GM06990 (cell line): ENCODE measurements at regions not wholly inside any gene's neighbourhood (a gene's known extent, or its start where the extent isn't known, plus 50 kb on each side); places are given as distances from the start of the nearest gene placed in this dataset.
"Not testable (repeated sequence)": the region's sequence is repeated elsewhere in the genome, so short reads cannot be mapped to it uniquely, and the experiment has no call there.

Experiments
- DNase-seq: peaks from one replicate; pipeline ENCODE4 v3.0.0-alpha.2; 2011; ENCODE audit not compliant: insufficient read length; ENCODE audit errors: extremely low read depth
- H3K27me3 ChIP-seq: replicated peaks from 2 replicates; pipeline ENCODE4 v1.6.0; 2011; ENCODE audit warnings: low read length; ENCODE audit not compliant: control insufficient read depth, insufficient read depth
- H3K36me3 ChIP-seq: 2 replicates; pipeline ENCODE4 v1.5.1; 2011; ENCODE audit warnings: low read length; ENCODE audit not compliant: control insufficient read depth, insufficient read depth
- H3K4me3 ChIP-seq: replicated peaks from 2 replicates; pipeline ENCODE4 v1.5.1; 2011; ENCODE audit warnings: low read depth, mild to moderate bottlenecking, control low read depth, low read length
- TF ChIP-seq, protein P1 (sequence below): IDR thresholded peaks from 2 replicates; pipeline ENCODE4 v1.5.1; 2011; ENCODE audit warnings: low read length, control low read depth, mild to moderate bottlenecking, inconsistent platforms; ENCODE audit not compliant: insufficient read depth, poor library complexity, severe bottlenecking

DNA sequence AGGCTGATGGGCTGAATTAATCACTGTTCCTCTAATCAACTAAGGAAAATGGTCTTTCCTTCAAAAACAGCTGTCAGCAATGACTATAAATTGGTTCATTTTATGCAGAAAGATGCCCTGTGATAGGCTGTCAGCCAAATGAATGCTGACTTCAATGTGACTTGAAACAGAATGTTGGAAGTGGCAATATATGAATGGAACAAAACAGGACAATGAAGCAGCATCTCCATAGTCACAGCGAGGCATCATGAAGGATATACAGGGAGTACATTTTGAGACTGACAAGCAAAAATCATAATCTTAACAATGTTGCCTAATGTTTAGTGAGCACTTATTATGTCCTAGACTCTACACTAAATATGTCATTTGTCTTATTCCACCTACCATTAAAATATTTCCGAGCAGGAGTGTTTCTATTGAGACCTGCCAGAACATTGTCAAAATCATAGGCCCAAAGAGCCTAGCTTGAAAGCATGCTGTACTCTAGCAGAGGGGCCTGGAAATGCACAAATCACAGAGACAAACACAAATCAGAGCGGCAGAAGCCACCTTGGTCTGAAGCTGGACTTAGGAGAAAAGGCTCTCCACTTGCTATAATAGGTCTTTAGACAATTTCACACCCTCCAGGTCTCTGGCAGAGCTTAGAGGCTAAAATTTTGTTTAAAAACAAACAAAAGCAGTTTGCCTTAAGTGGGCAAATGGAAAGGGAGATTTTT, 63.3 kb downstream of the FAM50B start:
- no peak for DNase-seq
- H3K36me3 ChIP-seq = no peaks in the 10 kb centered on the region
- no peaks in the 10 kb centered on the region; the same call in 1 of the 2 replicates for H3K27me3 ChIP-seq
- no peak overlapping the region for H3K4me3 ChIP-seq
- TF ChIP-seq, protein P1, sequence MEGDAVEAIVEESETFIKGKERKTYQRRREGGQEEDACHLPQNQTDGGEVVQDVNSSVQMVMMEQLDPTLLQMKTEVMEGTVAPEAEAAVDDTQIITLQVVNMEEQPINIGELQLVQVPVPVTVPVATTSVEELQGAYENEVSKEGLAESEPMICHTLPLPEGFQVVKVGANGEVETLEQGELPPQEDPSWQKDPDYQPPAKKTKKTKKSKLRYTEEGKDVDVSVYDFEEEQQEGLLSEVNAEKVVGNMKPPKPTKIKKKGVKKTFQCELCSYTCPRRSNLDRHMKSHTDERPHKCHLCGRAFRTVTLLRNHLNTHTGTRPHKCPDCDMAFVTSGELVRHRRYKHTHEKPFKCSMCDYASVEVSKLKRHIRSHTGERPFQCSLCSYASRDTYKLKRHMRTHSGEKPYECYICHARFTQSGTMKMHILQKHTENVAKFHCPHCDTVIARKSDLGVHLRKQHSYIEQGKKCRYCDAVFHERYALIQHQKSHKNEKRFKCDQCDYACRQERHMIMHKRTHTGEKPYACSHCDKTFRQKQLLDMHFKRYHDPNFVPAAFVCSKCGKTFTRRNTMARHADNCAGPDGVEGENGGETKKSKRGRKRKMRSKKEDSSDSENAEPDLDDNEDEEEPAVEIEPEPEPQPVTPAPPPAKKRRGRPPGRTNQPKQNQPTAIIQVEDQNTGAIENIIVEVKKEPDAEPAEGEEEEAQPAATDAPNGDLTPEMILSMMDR = no peak

DNA sequence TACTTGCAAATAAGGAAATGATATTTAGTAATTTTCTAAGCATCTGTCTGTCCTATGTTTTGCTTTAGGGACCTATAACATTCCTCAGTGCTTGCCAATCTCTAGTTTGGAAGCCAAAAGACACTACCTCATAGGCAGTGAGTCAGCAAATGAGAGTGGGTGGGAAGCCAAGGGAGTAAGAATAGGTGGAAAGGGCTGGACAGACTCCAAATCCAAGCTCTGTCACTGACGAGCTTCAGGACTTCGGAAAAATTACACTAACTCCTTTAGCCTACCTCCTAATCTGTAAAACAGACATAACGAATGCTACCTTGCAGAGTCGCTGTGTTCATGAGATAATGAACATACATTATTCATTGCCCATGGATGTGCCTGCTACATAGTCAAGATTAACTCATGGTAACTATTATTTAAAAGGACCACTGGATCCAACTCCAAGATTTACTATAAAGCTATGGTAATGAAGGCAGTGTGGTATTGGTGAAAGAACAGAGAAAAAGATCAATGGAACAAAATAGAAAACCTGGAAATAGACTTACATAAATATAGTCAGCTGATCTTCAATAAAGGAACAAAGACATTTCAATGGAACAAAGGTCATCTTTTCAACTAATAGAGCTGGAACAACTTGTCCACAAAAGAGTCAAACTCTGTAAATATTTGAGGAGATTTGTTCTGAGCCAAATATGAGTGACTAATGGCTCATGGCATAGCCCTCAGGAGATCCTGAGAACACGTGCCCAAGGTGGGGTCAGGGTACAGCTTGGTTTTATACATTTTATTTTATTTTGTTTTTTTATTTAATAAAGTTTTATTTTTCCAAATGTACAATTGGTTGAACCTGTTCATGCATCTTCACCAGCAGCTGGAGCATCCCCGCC, 64.1 kb downstream of the FAM50B start:
- DNase-seq = no peak
- Histone ChIP-seq H3K36me3 (no peaks in the 10 kb centered on the region), H3K4me3 (no peak overlapping the region), H3K27me3 (no peaks in the 10 kb centered on the region; the same call in 1 of the 2 replicates)
- TF ChIP-seq, protein P1 = no peak

DNA sequence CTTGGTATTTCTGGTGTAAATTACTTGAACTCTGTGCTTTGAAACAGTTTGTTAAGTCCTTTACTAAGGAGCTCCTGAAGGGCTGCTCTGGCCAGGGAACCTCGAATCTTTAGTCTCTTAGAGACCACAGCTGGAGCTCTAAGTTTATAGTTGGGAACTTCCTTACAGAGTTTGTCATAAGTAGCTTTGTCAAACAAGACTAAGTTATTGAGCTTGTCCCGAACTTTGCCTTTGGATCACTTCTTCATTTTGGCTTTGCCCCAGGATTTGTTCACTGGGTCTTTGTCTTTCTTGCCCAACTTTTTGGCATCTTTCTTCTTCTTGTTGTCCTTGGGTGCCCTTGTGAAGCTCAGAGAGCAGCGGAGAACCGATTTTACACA, 64.8 kb downstream of the FAM50B start:
- H3K36me3 ChIP-seq = no peaks in the 10 kb centered on the region
- DNase-seq = no peak
- TF ChIP-seq, protein P1 = no peak
- no peak overlapping the region for H3K4me3 ChIP-seq
- no peaks in the 10 kb centered on the region; the same call in 1 of the 2 replicates for H3K27me3 ChIP-seq

DNA sequence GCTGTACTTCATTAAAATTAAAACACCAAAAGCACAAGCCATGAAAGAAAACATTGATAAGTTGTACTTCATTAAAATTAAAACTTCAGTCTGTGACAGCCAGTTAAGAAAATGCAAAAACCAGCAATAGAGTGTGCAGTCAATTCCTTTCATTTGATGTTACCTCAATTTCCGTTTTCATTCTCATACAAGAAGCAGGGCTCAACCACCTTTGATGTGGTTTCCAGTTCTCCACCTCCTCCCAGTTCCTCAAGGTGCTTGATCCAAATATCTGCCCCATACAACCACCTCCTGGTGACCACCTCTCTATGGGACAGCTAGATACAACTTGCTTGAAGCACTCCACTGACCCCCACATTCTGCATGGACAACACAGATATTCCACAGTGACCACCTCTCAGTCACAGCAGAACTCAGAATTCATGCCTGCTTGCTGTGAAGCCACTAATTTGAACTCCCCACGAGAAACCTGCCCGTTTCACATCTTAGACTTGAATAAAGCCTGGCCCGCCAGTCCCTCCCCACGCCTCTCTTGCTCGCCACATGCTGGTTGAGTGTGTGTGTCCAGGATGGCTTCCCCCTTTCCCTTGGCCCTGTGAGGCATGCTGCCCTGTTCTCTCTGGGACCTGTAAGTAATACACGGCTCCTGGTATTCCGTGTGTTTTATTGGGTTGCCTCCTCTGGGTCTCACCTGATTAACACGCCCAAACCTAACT, 66.1 kb downstream of the FAM50B start:
- Histone ChIP-seq H3K4me3 (no peak overlapping the region), H3K27me3 (no peaks in the 10 kb centered on the region; the same call in 1 of the 2 replicates), H3K36me3 (no peaks in the 10 kb centered on the region)
- no peak for DNase-seq
- TF ChIP-seq, protein P1 = no peak

DNA sequence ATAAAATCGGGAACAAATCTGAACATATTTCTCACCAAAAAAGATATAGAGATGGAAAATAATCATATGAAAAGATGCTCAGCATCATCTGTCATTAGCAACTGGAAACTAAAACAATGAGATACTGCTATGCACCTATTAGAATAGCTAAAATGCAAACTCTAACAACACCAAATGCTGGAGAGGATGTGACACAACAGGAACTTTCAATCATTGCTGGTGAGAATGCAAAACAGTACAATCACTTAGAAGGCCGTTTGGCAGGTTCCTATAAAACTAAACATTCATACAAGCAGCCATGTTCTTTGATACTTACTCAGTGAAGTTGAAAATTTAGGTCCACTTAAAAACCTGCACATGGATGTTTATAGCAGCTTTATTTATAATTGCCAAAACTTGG, 67.0 kb downstream of the FAM50B start:
- no peaks in the 10 kb centered on the region for H3K36me3 ChIP-seq
- TF ChIP-seq, protein P1 = no peak
- no peak for DNase-seq

DNA sequence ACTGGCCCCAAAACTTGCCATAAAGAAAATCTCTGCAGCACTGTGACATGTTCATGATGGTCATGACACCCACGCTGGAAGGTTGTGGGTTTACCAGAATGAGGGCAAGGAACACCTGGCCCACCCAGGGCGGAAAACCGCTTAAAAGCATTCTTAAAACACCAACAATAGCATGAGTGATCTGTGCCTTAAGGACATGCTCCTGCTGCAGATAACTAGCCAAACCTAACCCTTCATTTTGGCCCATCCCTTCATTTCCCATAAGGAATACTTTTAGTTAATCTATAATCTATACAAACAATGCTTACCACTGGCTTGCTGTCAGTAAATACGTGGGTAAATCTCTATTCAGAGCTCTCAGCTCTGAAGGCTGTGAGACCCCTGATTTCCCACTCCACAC, 67.6 kb downstream of the FAM50B start:
- not testable (repeated sequence) for H3K27me3 ChIP-seq, DNase-seq, H3K36me3 ChIP-seq, H3K4me3 ChIP-seq

More for the DNA sequence above, 67.0 kb downstream of the FAM50B start:
- H3K4me3 ChIP-seq = no peak overlapping the region
- no peaks in the 10 kb centered on the region; the same call in 1 of the 2 replicates for H3K27me3 ChIP-seq
